NCI-H1105 (cell line): ENCODE measurements at regions not wholly inside any gene's neighbourhood (a gene's known extent, or its start where the extent isn't known, plus 50 kb on each side); places are given as distances from the start of the nearest gene placed in this dataset.
"Not testable (repeated sequence)": the region's sequence is repeated elsewhere in the genome, so short reads cannot be mapped to it uniquely, and the experiment has no call there.

Source experiments
- DNase-seq: peaks from one replicate; lab custom pipeline; 2025; lab: John Stamatoyannopoulos, UW

DNA sequence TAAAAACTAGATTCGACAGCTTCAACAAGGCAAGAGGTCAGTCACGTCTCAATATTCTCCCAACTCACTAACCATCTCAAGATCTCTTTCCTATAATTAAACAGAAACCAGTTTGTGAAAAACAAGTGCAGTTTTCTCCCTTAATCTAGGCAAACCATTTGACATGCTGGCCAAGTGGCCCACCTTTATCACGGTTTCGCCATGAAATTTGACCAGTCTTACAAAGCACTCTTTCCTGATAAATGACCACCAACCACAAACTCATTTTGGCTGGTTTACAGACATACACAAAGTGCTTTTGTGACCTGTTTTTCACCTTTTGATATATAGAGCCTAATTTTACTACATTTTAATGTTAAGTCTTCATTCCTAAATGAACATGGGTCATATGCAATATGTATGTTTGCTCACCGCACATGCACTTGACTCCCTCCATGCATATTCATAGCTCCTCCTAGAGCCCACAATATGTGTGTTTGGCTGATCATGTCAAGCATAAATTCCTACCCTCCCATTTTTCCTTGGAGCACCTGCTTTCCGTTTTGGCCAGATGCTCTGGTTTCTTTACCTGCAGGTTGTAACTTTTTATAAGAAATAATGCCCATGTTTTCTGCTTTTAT is 385.1 kb downstream of the RAD51AP2 start:
- DNase-seq: no peak

DNA sequence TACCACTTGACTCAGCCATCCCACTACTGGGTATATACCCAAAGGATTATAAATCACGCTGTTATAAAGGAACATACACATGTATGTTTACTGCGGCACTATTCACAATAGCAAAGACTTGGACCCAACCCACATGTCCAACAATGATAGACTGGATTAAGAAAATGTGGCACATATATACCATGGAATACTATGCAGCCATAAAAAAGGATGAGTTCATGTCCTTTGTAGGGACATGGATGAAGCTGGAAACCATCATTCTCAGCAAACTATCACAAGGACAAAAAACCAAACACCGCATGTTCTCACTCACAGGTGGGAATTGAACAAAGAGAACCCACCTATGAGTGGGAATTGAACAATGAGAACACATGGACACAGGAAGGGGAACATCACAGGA is 387.6 kb downstream of the RAD51AP2 start:
- DNase-seq: not testable (repeated sequence)

GRCh38 chr2:17125989-17126620 is 392.1 kb downstream of the RAD51AP2 start:
- DNase-seq: no peak

- DNase-seq: no peak
Observed at GRCh38 chr2:17124575-17125318, 393.5 kb downstream of the RAD51AP2 start.

- no peak for DNase-seq
Observed at GRCh38 chr2:17122887-17123501, 395.2 kb downstream of the RAD51AP2 start.

GRCh38 chr2:17115466-17115865 is 402.8 kb downstream of the RAD51AP2 start:
- DNase-seq: no peak

DNA sequence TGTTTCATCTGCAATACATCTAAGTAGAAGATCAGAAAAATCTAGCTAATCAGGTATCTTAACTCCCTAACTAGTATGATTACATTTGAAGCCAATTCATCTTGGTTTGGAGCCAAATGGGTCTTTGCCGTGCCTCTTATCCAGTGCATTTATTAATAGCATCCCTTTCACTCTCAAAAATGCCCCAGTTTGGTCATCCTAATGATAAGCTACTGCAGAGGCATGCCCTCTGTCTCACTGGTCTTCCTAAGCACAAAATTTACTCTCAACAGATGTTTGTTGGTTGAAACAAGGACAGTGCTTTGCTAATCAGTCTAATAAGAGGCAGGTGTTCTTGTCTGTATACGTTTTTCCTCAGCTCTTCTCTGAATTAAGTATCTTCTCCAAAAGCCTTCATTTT is 403.2 kb downstream of the RAD51AP2 start:
- no peak for DNase-seq

- no peak for DNase-seq
Observed at GRCh38 chr2:17107871-17108270, 410.4 kb downstream of the RAD51AP2 start.

- no peak for DNase-seq
Observed at GRCh38 chr2:17107151-17107550, 411.1 kb downstream of the RAD51AP2 start.

DNA sequence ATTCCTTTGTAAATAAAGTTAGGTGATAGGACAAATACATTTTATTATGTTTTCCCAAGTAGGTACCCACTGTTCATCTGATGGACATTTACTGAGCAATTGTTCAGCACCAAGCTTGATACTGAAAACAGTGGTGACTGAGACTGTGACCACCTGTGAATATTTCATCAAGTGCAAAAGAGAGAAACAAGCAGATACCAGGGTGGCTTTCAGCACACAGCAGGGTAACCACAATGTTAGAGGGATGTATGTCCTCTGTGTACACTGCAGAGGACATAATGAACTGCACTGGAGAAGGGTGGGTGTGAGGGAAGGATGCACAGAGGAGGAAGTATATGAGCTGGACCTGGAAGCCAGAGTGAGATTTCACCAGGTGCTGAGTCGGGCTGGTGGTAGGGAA is 411.8 kb downstream of the RAD51AP2 start:
- no peak for DNase-seq

DNA sequence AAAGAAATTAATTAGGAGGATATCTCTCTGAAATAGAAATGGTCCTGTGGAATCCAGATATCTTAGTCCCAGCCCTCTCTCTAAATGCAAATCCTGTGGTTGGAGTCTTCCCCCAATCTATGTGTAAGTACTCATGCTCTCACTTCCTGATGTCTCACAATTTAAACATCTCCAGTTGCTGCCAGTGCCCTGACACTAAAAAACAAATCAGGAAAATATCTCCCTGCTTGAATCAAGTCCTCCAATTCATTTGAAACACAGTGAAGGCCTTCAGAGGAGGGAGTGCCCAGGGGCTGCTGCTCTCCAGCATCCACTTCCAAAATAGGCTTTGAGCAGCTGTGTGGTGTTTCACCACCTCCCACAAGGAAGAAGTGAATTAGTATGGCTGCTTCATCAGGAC is 413.8 kb downstream of the RAD51AP2 start:
- DNase-seq: no peak

GRCh38 chr2:17101596-17101995 is 416.6 kb downstream of the RAD51AP2 start:
- DNase-seq: no peak

GRCh38 chr2:17101091-17101490 is 417.1 kb downstream of the RAD51AP2 start:
- no peak for DNase-seq

DNA sequence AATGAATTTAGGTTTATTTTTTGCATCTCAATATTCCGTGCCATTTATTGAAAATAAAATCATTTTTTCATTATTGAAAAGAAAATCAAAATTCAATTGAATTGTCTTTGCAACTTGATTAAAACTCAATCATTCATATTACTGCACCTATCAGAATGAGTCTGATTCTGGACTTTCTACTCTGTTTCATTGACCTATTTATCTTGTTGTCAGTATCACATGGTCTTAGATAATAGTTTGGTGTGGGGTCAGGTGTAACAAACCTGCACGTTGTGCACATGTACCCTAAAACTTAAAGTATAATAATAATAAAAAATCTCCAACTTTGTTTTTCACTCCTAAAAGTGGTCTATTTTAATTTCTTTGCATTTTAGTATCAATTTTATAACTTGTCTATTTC is 422.9 kb downstream of the RAD51AP2 start:
- DNase-seq: no peak

- no peak for DNase-seq
Observed at GRCh38 chr2:17093712-17094111, 424.5 kb downstream of the RAD51AP2 start.

DNA sequence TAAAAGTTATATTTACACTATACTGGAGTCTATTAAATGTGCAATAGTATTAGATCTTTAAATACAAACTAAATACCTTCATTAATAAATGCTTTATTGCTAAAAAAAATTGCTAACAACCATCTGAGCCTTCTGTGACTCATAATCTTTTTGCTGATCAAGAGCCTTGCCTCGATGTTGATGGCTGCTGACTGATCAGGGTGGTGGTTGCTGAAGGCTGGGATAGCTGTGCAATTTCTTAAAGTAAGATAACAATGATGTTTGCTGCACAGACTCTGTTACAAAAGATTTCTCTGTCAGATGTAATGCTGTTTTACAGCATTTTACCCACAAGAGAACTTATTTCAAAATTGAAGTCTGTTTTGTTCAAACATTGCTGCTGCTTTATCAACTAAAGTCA is 421.4 kb upstream of the CYRIA start:
- DNase-seq: no peak

GRCh38 chr2:17085546-17086202 is 420.0 kb upstream of the CYRIA start:
- no peak for DNase-seq

DNA sequence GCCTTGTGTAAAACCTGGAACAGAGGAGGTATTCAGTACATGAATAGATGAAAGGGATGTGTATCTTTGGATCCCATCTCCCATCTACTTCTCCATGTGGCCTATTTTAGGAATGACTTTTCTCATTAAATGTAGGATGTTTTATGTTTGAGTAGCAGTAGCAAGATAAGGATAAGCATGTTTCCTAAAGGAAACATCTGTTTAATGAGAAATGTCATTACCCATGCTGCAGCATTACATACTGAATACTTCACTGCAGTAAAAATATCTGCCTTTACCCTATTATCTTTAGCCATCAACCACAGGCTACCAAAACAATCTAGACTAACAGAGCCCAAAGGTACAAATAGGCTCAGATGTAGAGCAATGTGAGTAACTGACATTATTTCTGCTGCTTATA is 419.2 kb upstream of the CYRIA start:
- DNase-seq: no peak

- peak; percentile 25 for DNase-seq
Observed at GRCh38 chr2:17083902-17084301, 418.3 kb upstream of the CYRIA start.

GRCh38 chr2:17079262-17079661 is 413.6 kb upstream of the CYRIA start:
- DNase-seq: no peak

- no peak for DNase-seq
Observed at GRCh38 chr2:17076533-17076932, 410.9 kb upstream of the CYRIA start.

- DNase-seq: no peak
Observed at GRCh38 chr2:17070711-17071110, 405.1 kb upstream of the CYRIA start.
